CD8-positive, alpha-beta memory T cell (primary cell): ENCODE measurements at regions not wholly inside any gene's neighbourhood (a gene's known extent, or its start where the extent isn't known, plus 50 kb on each side); places are given as distances from the start of the nearest gene placed in this dataset.

Experiments used
- CTCF ChIA-PET: fragments of 350-600 bp; sonication (Branson Sonifier 250); formaldehyde crosslinking; loops from one replicate; lab custom pipeline; 2021; ENCODE audit warnings: antibody characterized with exemption; lab: Charles Lee
- POLR2A ChIA-PET: fragments of 350-600 bp; sonication (Branson Sonifier 250); formaldehyde crosslinking; loops from one replicate; lab custom pipeline; 2021; ENCODE audit warnings: antibody characterized with exemption; lab: Charles Lee
- DNase-seq, 5 donors: peaks; one replicate each; pipeline versions ENCODE4 v3.0.0 to v3.0.0-alpha.2; 2020 to 2022; ENCODE audit warnings: mixed read lengths in 1 of 5
- H3K27ac ChIP-seq: one replicate; pipeline ENCODE4 v1.7.0; 2013; ENCODE audit warnings: low read depth, mild to moderate bottlenecking, low read length, moderate library complexity
- H3K27me3 ChIP-seq: 2 replicates; pipeline ENCODE4 v1.7.0; 2013; ENCODE audit warnings: low read length, mild to moderate bottlenecking; ENCODE audit not compliant: insufficient read depth, poor library complexity, severe bottlenecking
- H3K36me3 ChIP-seq: 2 replicates; pipeline ENCODE4 v1.7.0; 2013; ENCODE audit warnings: mild to moderate bottlenecking, low read length, moderate library complexity; ENCODE audit not compliant: insufficient read depth
- H3K4me1 ChIP-seq: 2 replicates; pipeline ENCODE4 v1.7.0; 2013; ENCODE audit warnings: mild to moderate bottlenecking, low read length, moderate library complexity; ENCODE audit not compliant: insufficient read depth
- H3K4me3 ChIP-seq: 2 replicates; pipeline ENCODE4 v1.7.0; 2013; ENCODE audit warnings: mild to moderate bottlenecking, low read length
- H3K9me3 ChIP-seq: 2 replicates; pipeline ENCODE4 v1.7.0; 2013; ENCODE audit warnings: mild to moderate bottlenecking, low read length
- H3K27ac Mint-ChIP-seq, 8 donors: one replicate each; pipeline ENCODE4 v1.8.0; 2020 to 2021; ENCODE audit warnings: mixed read lengths in 8 of 8, mild to moderate bottlenecking in 6 of 8, inconsistent platforms in 3 of 8, moderate library complexity in 3 of 8
- H3K27me3 Mint-ChIP-seq, 2 donors: one replicate each; pipeline ENCODE4 v1.8.0; 2020 to 2021; ENCODE audit warnings: mixed read lengths in 2 of 2, mild to moderate bottlenecking in 1 of 2, moderate library complexity in 1 of 2
- H3K36me3 Mint-ChIP-seq, 3 donors: one replicate each; pipeline ENCODE4 v1.8.0; 2020 to 2021; ENCODE audit warnings: mixed read lengths in 3 of 3, inconsistent platforms in 1 of 3, mild to moderate bottlenecking in 1 of 3
- H3K4me1 Mint-ChIP-seq, 3 donors: one replicate each; pipeline ENCODE4 v1.8.0; 2020 to 2021; ENCODE audit warnings: mixed read lengths in 3 of 3, inconsistent platforms in 1 of 3, mild to moderate bottlenecking in 1 of 3
- H3K4me3 Mint-ChIP-seq, 7 donors: one replicate each; pipeline ENCODE4 v1.8.0; 2020 to 2021; ENCODE audit warnings: mixed read lengths in 7 of 7, mild to moderate bottlenecking in 6 of 7, moderate library complexity in 4 of 7, inconsistent platforms in 2 of 7
- H3K9me3 Mint-ChIP-seq, 5 donors: one replicate each; pipeline ENCODE4 v1.8.0; 2020 to 2022; ENCODE audit warnings: mixed read lengths in 5 of 5, mild to moderate bottlenecking in 3 of 5, moderate library complexity in 2 of 5, inconsistent platforms in 1 of 5

DNA sequence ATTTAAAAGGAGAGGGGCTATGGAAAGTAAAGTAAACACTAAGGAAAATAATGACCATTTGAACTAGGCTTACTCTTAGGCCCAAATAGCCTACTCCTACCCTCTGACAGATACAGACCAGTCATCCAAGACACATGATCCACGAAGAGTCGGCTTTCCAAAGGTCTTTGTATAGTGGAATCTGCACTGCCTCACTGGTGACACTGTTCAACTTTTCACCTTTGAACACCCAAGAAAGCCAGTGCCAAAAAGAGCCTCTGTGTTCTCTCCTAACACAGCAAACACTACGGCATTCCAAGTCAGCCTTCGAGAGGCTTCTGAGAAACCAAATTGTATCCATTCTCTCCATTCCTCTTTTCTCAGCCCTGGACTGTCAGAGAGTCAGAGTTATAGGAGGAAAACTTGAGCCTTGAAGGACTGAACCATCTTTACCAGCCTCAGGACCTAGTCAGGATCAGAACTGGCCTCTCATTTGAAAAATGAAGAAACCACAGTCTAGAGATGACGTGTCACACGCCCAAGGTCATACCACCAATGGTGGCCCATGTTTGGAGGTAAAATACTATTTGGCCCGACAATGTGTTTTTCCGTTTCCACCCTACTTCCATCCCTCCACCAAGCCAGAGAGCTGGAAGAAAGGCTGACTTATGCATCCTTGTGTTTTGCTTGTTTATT lies 267.4 kb upstream of the ACVR2A start:
- Histone ChIP-seq H3K9me3 (no peaks in the 10 kb centered on the region), H3K4me1 (no peaks in the 10 kb centered on the region), H3K27ac (no peak overlapping the region), H3K36me3 (no peaks in the 10 kb centered on the region), H3K4me3 (no peak overlapping the region), H3K27me3 (no peaks in the 10 kb centered on the region)
- ChIA-PET CTCF (no interaction called here), POLR2A (no interaction called here)
- no peak for DNase-seq
- Mint-ChIP-seq H3K27me3 (peaks cover 0 to 2% of the 10 kb centered on the region in 2 donors), H3K9me3 (peaks cover 0 to 3% (median 0%) of the 10 kb centered on the region in 5 donors), H3K4me3 (no peak overlapping the region), H3K36me3 (no peaks in the 10 kb centered on the region), H3K4me1 (no peaks in the 10 kb centered on the region), H3K27ac (no peak overlapping the region)

DNA sequence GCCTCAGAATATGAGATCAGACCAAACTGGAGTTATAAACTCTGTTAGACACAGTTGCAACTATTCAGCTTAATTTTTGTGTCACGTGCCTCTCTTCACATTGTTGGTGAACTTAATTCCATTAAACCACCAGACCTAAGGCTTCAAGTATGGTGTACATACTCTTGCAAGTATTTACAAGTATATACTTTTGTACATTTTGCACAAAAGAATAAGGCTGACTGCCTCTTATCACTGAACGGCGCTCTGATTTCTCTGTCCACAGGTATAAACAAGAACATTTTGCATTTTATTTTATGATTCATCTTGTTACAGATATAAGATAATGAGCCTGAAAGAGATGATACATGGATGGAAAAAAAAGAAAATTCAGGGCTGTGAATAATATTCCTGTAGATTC lies 269.7 kb upstream of the ACVR2A start:
- no peaks in the 10 kb centered on the region for H3K4me1 ChIP-seq
- H3K27me3 Mint-ChIP-seq: no peaks in the 10 kb centered on the region
- H3K9me3 Mint-ChIP-seq: peaks cover 0 to 2% (median 0%) of the 10 kb centered on the region in 5 donors
- no peaks in the 10 kb centered on the region for H3K36me3 Mint-ChIP-seq
- H3K27ac Mint-ChIP-seq: no peak overlapping the region
- ChIA-PET POLR2A (no interaction called here), CTCF (no interaction called here)
- no peaks in the 10 kb centered on the region for H3K4me1 Mint-ChIP-seq
- H3K4me3 ChIP-seq: no peak overlapping the region
- DNase-seq: no peak
- no peaks in the 10 kb centered on the region for H3K36me3 ChIP-seq
- H3K4me3 Mint-ChIP-seq: no peak overlapping the region
- no peaks in the 10 kb centered on the region for H3K9me3 ChIP-seq
- H3K27ac ChIP-seq: no peak overlapping the region
- H3K27me3 ChIP-seq: no peaks in the 10 kb centered on the region

DNA sequence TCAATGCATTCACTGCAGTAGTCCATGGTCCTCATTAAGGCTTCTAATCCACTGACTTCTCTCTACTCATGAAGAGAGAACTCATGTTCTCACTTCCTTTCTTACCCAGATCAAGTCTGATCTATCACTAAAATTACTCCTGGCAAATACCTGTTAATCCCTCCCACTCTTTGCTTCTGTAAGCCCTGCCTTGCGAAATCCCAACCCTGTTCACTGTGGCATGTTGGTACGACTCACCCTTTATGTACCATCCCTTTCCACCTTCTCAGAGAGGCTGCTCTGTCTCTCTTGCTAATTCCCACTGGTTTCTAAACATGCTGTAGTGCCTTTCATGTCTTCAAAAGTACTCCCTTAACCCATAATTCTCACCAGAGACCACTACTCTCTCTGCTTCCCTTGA lies 272.2 kb upstream of the ACVR2A start:
- Histone ChIP-seq H3K36me3 (no peaks in the 10 kb centered on the region), H3K9me3 (no peaks in the 10 kb centered on the region), H3K27me3 (no peaks in the 10 kb centered on the region), H3K4me1 (no peaks in the 10 kb centered on the region), H3K4me3 (no peak overlapping the region), H3K27ac (no peak overlapping the region)
- Mint-ChIP-seq H3K27me3 (no peaks in the 10 kb centered on the region), H3K4me1 (no peaks in the 10 kb centered on the region), H3K4me3 (no peak overlapping the region), H3K27ac (no peak overlapping the region), H3K9me3 (peaks cover 0 to 2% (median 0%) of the 10 kb centered on the region in 5 donors), H3K36me3 (no peaks in the 10 kb centered on the region)
- POLR2A ChIA-PET: no interaction called here
- CTCF ChIA-PET: no interaction called here
- no peak for DNase-seq

DNA sequence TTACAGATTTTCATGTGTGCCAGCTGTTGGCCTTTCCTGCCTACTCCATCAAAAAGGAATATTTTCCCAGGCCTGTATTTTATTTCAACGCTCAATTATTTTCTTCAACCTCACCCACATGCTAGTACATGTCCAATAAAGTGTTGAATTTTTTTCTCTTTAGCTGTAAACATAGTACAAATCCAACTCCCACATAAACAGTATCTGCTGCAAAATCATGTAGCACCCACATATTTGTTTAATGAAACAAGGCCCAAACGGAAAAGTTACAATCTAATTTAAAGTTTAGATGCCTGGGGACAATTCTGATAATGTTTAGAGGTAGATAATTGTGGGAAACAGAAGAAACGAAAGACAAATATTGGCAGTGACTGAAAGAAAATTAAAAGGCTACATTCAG lies 275.4 kb upstream of the ACVR2A start:
- H3K36me3 Mint-ChIP-seq: no peaks in the 10 kb centered on the region
- no peaks in the 10 kb centered on the region for H3K4me1 Mint-ChIP-seq
- H3K27ac Mint-ChIP-seq: no peak overlapping the region
- H3K4me3 ChIP-seq: no peak overlapping the region
- no peaks in the 10 kb centered on the region for H3K36me3 ChIP-seq
- no peak overlapping the region for H3K4me3 Mint-ChIP-seq
- H3K9me3 Mint-ChIP-seq: peaks cover 0 to 2% (median 0%) of the 10 kb centered on the region in 5 donors
- ChIA-PET CTCF (no interaction called here), POLR2A (no interaction called here)
- DNase-seq: no peak
- H3K27ac ChIP-seq: no peak overlapping the region
- no peaks in the 10 kb centered on the region for H3K9me3 ChIP-seq
- H3K27me3 Mint-ChIP-seq: no peaks in the 10 kb centered on the region
- no peaks in the 10 kb centered on the region for H3K4me1 ChIP-seq
- no peaks in the 10 kb centered on the region for H3K27me3 ChIP-seq

DNA sequence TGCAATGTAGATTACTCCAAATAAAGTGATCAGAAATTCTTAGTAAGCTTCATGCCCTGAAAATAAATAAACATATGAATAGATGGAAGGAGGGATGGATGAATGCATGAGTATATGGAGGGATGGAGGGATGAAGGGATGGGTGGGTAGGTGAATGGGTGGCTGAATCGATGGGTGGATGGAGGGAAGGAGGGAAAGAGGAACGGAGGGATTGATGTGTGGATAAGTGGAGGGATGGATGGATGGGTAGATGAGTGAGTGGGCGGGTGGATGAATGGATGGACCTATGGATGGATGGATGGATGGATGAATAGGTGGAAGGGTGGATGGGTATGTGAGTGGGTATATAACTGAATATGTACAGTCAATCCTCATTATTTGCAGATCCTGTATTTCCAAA lies 276.7 kb upstream of the ACVR2A start:
- no peaks in the 10 kb centered on the region for H3K36me3 Mint-ChIP-seq
- Histone ChIP-seq H3K36me3 (no peaks in the 10 kb centered on the region), H3K4me1 (no peaks in the 10 kb centered on the region), H3K27ac (no peak overlapping the region), H3K9me3 (no peaks in the 10 kb centered on the region), H3K27me3 (no peaks in the 10 kb centered on the region), H3K4me3 (no peak overlapping the region)
- peaks cover 0 to 2% (median 0%) of the 10 kb centered on the region in 5 donors for H3K9me3 Mint-ChIP-seq
- no peaks in the 10 kb centered on the region for H3K27me3 Mint-ChIP-seq
- POLR2A ChIA-PET: no interaction called here
- no peak overlapping the region for H3K4me3 Mint-ChIP-seq
- no peaks in the 10 kb centered on the region for H3K4me1 Mint-ChIP-seq
- DNase-seq: no peak
- CTCF ChIA-PET: no interaction called here
- H3K27ac Mint-ChIP-seq: peak overlapping the region in 1 of 8 donors; percentile 57

DNA sequence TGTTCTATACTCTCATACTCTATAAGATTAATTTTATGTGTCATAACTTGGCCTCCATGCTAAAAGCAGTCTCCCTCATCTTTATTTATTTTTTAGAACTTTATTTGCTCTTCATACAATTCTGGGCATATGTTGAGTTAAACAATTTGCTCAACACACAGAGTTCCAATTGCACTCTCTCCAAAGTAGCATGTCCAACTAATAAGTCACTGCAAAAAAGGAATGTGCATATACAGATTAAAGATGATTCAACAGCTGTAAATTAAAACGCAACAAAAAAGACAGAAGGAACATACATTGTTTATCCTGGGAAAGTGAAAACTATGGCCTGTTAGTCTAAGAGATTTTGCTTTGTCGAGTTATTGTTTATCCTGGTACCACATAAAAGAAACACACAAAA lies 277.7 kb upstream of the ACVR2A start:
- peaks cover 0 to 2% (median 0%) of the 10 kb centered on the region in 5 donors for H3K9me3 Mint-ChIP-seq
- no peak for DNase-seq
- Histone ChIP-seq H3K9me3 (no peaks in the 10 kb centered on the region), H3K4me3 (no peak overlapping the region), H3K27ac (no peak overlapping the region), H3K27me3 (no peaks in the 10 kb centered on the region), H3K36me3 (no peaks in the 10 kb centered on the region), H3K4me1 (no peaks in the 10 kb centered on the region)
- no peaks in the 10 kb centered on the region for H3K27me3 Mint-ChIP-seq
- no peak overlapping the region for H3K4me3 Mint-ChIP-seq
- ChIA-PET POLR2A (no interaction called here), CTCF (no interaction called here)
- no peaks in the 10 kb centered on the region for H3K36me3 Mint-ChIP-seq
- H3K4me1 Mint-ChIP-seq: no peaks in the 10 kb centered on the region
- no peak overlapping the region for H3K27ac Mint-ChIP-seq

DNA sequence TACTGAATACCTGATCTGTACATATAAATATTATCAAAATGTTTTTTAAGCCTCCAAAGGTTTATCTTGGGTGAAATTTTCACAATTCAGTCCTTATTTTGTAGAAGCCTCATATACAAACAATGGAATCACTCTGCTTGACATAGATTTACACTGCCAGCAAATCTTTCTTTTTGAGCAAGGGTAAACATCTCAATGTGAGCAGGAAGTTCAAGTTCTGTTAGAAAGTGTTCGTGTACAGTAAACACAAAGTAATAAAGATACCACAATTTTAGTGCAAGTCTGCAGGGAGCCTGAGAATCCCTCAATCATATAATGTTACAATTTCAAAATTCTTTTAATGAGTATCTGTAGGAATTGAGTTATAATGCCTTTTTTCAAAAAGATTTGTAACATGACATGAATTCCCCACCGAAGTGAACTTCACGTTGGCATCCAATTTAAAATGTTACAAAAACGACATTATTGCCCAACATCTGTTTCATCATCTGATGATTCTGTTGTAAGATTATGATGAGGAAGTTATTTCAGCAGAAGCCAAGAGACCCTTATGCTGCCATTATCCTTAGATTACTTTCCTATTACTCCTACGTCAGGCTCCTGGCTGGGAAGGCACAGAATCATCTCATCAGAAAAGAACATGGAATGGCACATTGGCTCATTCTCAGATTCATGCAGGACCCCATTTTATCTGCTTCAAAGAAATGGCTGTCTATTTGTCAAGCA lies 283.9 kb upstream of the ACVR2A start:
- Histone ChIP-seq H3K27ac (no peak overlapping the region), H3K4me3 (no peak overlapping the region), H3K4me1 (no peaks in the 10 kb centered on the region), H3K36me3 (no peaks in the 10 kb centered on the region), H3K9me3 (no peaks in the 10 kb centered on the region), H3K27me3 (no peaks in the 10 kb centered on the region)
- ChIA-PET CTCF (no interaction called here), POLR2A (no interaction called here)
- Mint-ChIP-seq H3K4me3 (no peak overlapping the region), H3K27ac (no peak overlapping the region), H3K27me3 (no peaks in the 10 kb centered on the region), H3K4me1 (no peaks in the 10 kb centered on the region), H3K36me3 (no peaks in the 10 kb centered on the region), H3K9me3 (no peaks in the 10 kb centered on the region)
- no peak for DNase-seq

DNA sequence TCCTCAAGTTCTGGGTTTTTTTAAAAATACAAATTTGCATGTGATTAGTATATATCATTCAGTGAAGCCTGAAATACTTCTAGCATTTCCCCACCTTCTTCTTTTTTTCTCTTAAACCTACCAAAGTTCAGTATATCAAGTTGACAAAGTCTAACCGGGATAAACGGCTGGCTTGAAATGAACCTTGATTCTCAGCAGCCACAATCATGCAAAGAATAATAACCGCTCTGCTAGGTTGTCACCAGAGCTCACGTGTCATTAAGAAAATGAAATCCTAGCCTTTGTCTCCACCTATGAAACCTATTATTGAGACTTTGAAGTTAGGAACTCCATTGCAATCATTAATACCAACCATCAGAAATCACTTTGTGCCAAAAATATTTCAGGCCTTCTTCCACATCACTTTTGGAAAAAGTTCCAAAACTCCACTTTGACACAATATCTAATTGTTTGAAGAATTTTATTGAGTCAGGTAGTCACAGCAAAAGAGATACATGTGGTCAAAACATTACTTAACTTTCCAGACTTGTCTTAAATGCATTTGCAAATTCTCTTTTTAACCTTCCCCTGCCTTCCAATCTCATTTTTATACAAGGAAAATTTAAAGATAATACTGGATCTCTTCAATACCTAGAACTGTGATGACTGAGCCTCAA lies 285.6 kb upstream of the ACVR2A start:
- H3K4me3 Mint-ChIP-seq: no peak overlapping the region
- H3K4me1 Mint-ChIP-seq: no peaks in the 10 kb centered on the region
- DNase-seq: no peak
- Histone ChIP-seq H3K9me3 (no peaks in the 10 kb centered on the region), H3K36me3 (no peaks in the 10 kb centered on the region), H3K4me1 (no peaks in the 10 kb centered on the region), H3K27ac (no peak overlapping the region), H3K27me3 (no peaks in the 10 kb centered on the region), H3K4me3 (no peak overlapping the region)
- H3K27me3 Mint-ChIP-seq: no peaks in the 10 kb centered on the region
- H3K36me3 Mint-ChIP-seq: no peaks in the 10 kb centered on the region
- no peak overlapping the region for H3K27ac Mint-ChIP-seq
- H3K9me3 Mint-ChIP-seq: no peaks in the 10 kb centered on the region
- ChIA-PET CTCF (no interaction called here), POLR2A (no interaction called here)
